ENCODE measurements at regions not wholly inside any gene's neighbourhood (a gene's known extent, or its start where the extent isn't known, plus 50 kb on each side); places are given as distances from the start of the nearest gene placed in this dataset.

- no peak for DNase-seq (ENCODE audit: low read depth)
- no peak for TF ChIP-seq CTCF (IDR thresholded peaks at IDR 0.05; ENCODE audit: low read length, missing control alignments)
- no peak overlapping the region for H3K4me3 ChIP-seq (replicated peaks; ENCODE audit: low read depth, low read length)
Observed at GRCh38 chr2:67702937-67703336, 305.8 kb downstream of the ETAA1 start.

GRCh38 chr2:67706082-67706481 is 308.9 kb downstream of the ETAA1 start:
- no peak overlapping the region for H3K4me3 ChIP-seq (replicated peaks; ENCODE audit: low read depth, low read length)
- no peak for DNase-seq (ENCODE audit: low read depth)
- TF ChIP-seq CTCF (IDR thresholded peaks at IDR 0.05; ENCODE audit: low read length, missing control alignments), result no peak

- DNase-seq (ENCODE audit: low read depth), result no peak
- H3K4me3 ChIP-seq (replicated peaks; ENCODE audit: low read depth, low read length), result no peak overlapping the region
- TF ChIP-seq CTCF (IDR thresholded peaks at IDR 0.05; ENCODE audit: low read length, missing control alignments), result no peak
Observed at GRCh38 chr2:67707896-67708295, 310.8 kb downstream of the ETAA1 start.

GRCh38 chr2:67709835-67710234 is 312.7 kb downstream of the ETAA1 start:
- no peak overlapping the region for H3K4me3 ChIP-seq (replicated peaks; ENCODE audit: low read depth, low read length)
- no peak for TF ChIP-seq CTCF (IDR thresholded peaks at IDR 0.05; ENCODE audit: low read length, missing control alignments)
- no peak for DNase-seq (ENCODE audit: low read depth)

GRCh38 chr2:67712484-67712883 is 315.4 kb downstream of the ETAA1 start:
- TF ChIP-seq CTCF (IDR thresholded peaks at IDR 0.05; ENCODE audit: low read length, missing control alignments), result no peak
- H3K4me3 ChIP-seq (replicated peaks; ENCODE audit: low read depth, low read length), result no peak overlapping the region
- no peak for DNase-seq (ENCODE audit: low read depth)

- no peak for TF ChIP-seq CTCF (IDR thresholded peaks at IDR 0.05; ENCODE audit: low read length, missing control alignments)
- no peak overlapping the region for H3K4me3 ChIP-seq (replicated peaks; ENCODE audit: low read depth, low read length)
- no peak for DNase-seq (ENCODE audit: low read depth)
Observed at GRCh38 chr2:67713376-67713775, 316.2 kb downstream of the ETAA1 start.

- no peak overlapping the region for H3K4me3 ChIP-seq (replicated peaks; ENCODE audit: low read depth, low read length)
- TF ChIP-seq CTCF (IDR thresholded peaks at IDR 0.05; ENCODE audit: low read length, missing control alignments), result no peak
- no peak for DNase-seq (ENCODE audit: low read depth)
Observed at GRCh38 chr2:67716895-67717396, 319.8 kb downstream of the ETAA1 start.
